ENCODE measurements at regions not wholly inside any gene's neighbourhood (a gene's known extent, or its start where the extent isn't known, plus 50 kb on each side); places are given as distances from the start of the nearest gene placed in this dataset.
"Not testable (repeated sequence)": the region's sequence is repeated elsewhere in the genome, so short reads cannot be mapped to it uniquely, and the experiment has no call there.

DNA sequence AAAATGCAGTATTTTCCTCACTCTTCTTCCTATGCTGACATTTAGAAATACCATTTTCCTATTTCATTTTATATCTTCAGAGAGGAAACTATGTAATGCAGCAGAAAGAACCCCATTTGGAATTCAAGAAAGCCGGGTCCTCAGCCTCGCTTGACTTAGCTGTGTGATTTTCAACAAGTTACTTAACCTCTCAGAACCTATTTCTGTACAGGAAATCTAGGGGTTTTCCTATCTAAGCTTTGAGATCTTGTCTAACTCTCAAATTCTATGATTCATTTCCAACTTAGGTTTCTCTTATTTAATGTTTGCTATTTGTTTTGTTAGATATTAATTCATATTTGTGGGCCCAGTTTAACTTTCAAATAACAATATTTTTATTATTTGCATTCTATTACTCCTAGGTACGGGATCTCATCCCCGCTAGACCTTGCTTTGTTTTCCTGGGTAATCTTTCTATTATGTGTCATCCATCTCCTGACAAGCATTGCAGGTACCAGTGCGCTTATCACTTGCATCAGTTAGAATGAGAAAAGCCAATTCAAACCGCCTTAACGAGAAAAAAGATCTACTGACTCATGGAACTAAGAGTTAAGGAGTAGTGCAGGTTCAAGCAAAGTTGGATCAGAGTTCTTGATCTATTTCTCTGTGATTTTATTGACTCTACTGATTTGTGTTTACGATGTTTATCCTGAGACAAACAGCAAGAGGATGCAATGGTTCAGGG is 70.6 kb upstream of the BHLHE40 start:
- no peak overlapping the region for H3K23ac ChIP-seq (ENCODE audit: low read length)
- H2BK12ac ChIP-seq (ENCODE audit: low read length) = no peak overlapping the region
- H3K9ac ChIP-seq (ENCODE audit: low read length) = no peak overlapping the region
- no peaks in the 10 kb centered on the region for H3K9me3 ChIP-seq (ENCODE audit: insufficient read depth, low read depth, low read length)
- H2BK5ac ChIP-seq (ENCODE audit: low read depth, low read length, poor library complexity) = no peak overlapping the region
- H3K36me3 ChIP-seq (ENCODE audit: control insufficient read depth in 1 of 2, insufficient read depth in 2 of 2, low read length in 2 of 2) = no peaks in the 10 kb centered on the region
- no peak overlapping the region for H4K91ac ChIP-seq (ENCODE audit: low read depth, low read length)
- no peak overlapping the region for H3K4ac ChIP-seq (ENCODE audit: low read depth, low read length)
- no peaks in the 10 kb centered on the region for H3K79me2 ChIP-seq (ENCODE audit: control insufficient read depth, insufficient read depth, low read length, poor library complexity)
- peaks cover 4% of the 10 kb centered on the region for H3K79me1 ChIP-seq (ENCODE audit: low read length)
- no peak overlapping the region for H4K12ac ChIP-seq (ENCODE audit: low read depth, low read length)
- H2AFZ ChIP-seq (ENCODE audit: insufficient read depth, low read length, poor library complexity) = no peak overlapping the region
- H3K14ac ChIP-seq (ENCODE audit: low read length) = no peak overlapping the region
- no peak overlapping the region for H3K27ac ChIP-seq (ENCODE audit: low read depth, low read length)
- no peak overlapping the region for H4K8ac ChIP-seq (ENCODE audit: low read depth, low read length)
- WGBS (ENCODE audit: extremely low coverage, insufficient coverage, insufficient read length) = no CpG with 5 or more reads among the region's 8 CpGs
- H3K4me2 ChIP-seq (ENCODE audit: low read length) = no peak overlapping the region
- no peak for DNase-seq
- H3K18ac ChIP-seq (ENCODE audit: low read length) = no peak overlapping the region
- H3K27me3 ChIP-seq (ENCODE audit: insufficient read depth, low read length) = no peaks in the 10 kb centered on the region
- no peak overlapping the region for H3K4me3 ChIP-seq (ENCODE audit: low read depth, low read length)
- H3K4me1 ChIP-seq (ENCODE audit: control insufficient read depth in 1 of 2, insufficient read depth in 2 of 2, low read length in 2 of 2) = peaks cover 5 to 11% of the 10 kb centered on the region in 2 experiments
- H2BK120ac ChIP-seq (ENCODE audit: insufficient read depth, low read length, poor library complexity) = no peak overlapping the region
- H2AK5ac ChIP-seq (ENCODE audit: low read length) = no peak overlapping the region

DNA sequence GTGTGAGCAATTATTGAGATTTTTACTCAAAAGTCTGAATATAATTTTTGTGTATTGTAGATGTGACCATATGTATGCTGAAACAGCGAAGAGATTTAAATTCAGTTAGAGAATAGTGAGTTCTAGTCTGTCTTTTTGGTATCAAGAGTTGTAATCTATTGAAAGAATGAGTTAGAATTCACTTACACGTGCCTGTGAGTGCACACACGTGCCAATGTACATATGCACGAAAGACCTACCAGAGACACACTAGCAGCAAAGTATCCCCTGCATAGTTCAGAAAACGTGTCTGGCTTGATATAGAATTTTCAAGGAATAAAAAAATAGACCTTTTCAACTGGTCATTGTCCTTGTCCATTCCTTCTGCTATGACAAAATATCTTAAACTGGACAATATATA is 64.8 kb upstream of the BHLHE40 start:
- Histone ChIP-seq H3K23ac (ENCODE audit: low read length) (no peak overlapping the region), H2BK5ac (ENCODE audit: low read depth, low read length, poor library complexity) (no peak overlapping the region), H3K4me2 (ENCODE audit: low read length) (no peak overlapping the region), H2AFZ (ENCODE audit: insufficient read depth, low read length, poor library complexity) (no peak overlapping the region), H4K12ac (ENCODE audit: low read depth, low read length) (no peak overlapping the region), H4K8ac (ENCODE audit: low read depth, low read length) (no peak overlapping the region), H2AK5ac (ENCODE audit: low read length) (no peak overlapping the region), H3K14ac (ENCODE audit: low read length) (no peak overlapping the region), H3K4me1 (ENCODE audit: control insufficient read depth in 1 of 2, insufficient read depth in 2 of 2, low read length in 2 of 2) (no peaks in the 10 kb centered on the region), H2BK12ac (ENCODE audit: low read length) (no peak overlapping the region), H3K27ac (ENCODE audit: low read depth, low read length) (no peak overlapping the region), H2BK120ac (ENCODE audit: insufficient read depth, low read length, poor library complexity) (no peak overlapping the region), H3K79me1 (ENCODE audit: low read length) (no peaks in the 10 kb centered on the region), H3K4ac (ENCODE audit: low read depth, low read length) (no peak overlapping the region), H3K27me3 (ENCODE audit: insufficient read depth, low read length) (no peaks in the 10 kb centered on the region), H3K9me3 (ENCODE audit: insufficient read depth, low read depth, low read length) (no peaks in the 10 kb centered on the region), H3K4me3 (ENCODE audit: low read depth, low read length) (no peak overlapping the region), H3K79me2 (ENCODE audit: control insufficient read depth, insufficient read depth, low read length, poor library complexity) (no peaks in the 10 kb centered on the region), H4K91ac (ENCODE audit: low read depth, low read length) (no peak overlapping the region), H3K18ac (ENCODE audit: low read length) (no peak overlapping the region), H3K36me3 (ENCODE audit: control insufficient read depth in 1 of 2, insufficient read depth in 2 of 2, low read length in 2 of 2) (no peaks in the 10 kb centered on the region), H3K9ac (ENCODE audit: low read length) (no peak overlapping the region)
- DNase-seq = no peak
- whole genome bisulfite sequencing (ENCODE audit: extremely low coverage, insufficient coverage, insufficient read length) = no CpG with 5 or more reads among the region's 5 CpGs

DNA sequence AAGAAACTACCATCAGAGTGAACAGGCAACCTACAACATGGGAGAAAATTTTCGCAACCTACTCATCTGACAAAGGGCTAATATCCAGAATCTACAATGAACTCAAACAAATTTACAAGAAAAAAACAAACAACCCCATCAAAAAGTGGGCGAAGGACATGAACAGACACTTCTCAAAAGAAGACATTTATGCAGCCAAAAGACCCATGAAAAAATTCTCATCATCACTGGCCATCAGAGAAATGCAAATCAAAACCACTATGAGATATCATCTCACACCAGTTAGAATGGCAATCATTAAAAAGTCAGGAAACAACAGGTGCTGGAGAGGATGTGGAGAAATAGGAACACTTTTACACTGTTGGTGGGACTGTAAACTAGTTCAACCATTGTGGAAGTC is 57.6 kb upstream of the BHLHE40 start:
- not testable (repeated sequence) for H3K79me2 ChIP-seq (ENCODE audit: control insufficient read depth, insufficient read depth, low read length, poor library complexity); H3K79me1 ChIP-seq (ENCODE audit: low read length); H2BK5ac ChIP-seq (ENCODE audit: low read depth, low read length, poor library complexity); H3K14ac ChIP-seq (ENCODE audit: low read length); H3K9me3 ChIP-seq (ENCODE audit: insufficient read depth, low read depth, low read length); H4K91ac ChIP-seq (ENCODE audit: low read depth, low read length); H3K4ac ChIP-seq (ENCODE audit: low read depth, low read length); H3K18ac ChIP-seq (ENCODE audit: low read length); H3K27me3 ChIP-seq (ENCODE audit: insufficient read depth, low read length); H2AK5ac ChIP-seq (ENCODE audit: low read length); H3K4me3 ChIP-seq (ENCODE audit: low read depth, low read length); H4K12ac ChIP-seq (ENCODE audit: low read depth, low read length); H3K27ac ChIP-seq (ENCODE audit: low read depth, low read length); H3K4me2 ChIP-seq (ENCODE audit: low read length); H2AFZ ChIP-seq (ENCODE audit: insufficient read depth, low read length, poor library complexity); DNase-seq; H2BK12ac ChIP-seq (ENCODE audit: low read length); H2BK120ac ChIP-seq (ENCODE audit: insufficient read depth, low read length, poor library complexity); H3K4me1 ChIP-seq (ENCODE audit: control insufficient read depth in 1 of 2, insufficient read depth in 2 of 2, low read length in 2 of 2); H3K9ac ChIP-seq (ENCODE audit: low read length); H3K23ac ChIP-seq (ENCODE audit: low read length); H3K36me3 ChIP-seq (ENCODE audit: control insufficient read depth in 1 of 2, insufficient read depth in 2 of 2, low read length in 2 of 2); H4K8ac ChIP-seq (ENCODE audit: low read depth, low read length)
- no CpG with 5 or more reads among the region's 2 CpGs for WGBS (ENCODE audit: extremely low coverage, insufficient coverage, insufficient read length)

DNA sequence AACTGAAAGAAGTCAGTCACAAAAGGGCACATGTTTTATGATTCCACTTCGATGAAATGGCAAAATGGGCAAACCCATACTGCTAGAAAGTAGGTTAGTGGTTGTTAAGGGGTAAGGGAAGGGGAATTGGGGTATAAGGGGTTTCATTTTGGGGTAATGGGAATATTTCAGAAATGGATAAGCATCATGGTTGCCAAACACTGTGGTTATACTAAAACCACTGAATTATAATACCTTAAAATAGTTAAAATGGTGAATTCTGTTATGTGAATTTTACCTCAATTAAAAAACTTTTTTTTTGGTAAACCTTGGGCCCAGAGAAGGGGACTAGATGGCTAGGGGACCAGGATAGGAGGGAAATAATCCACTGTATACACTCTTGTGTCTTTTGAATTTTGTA is 52.3 kb upstream of the BHLHE40 start:
- no peak overlapping the region for H3K18ac ChIP-seq (ENCODE audit: low read length)
- no peak overlapping the region for H2AFZ ChIP-seq (ENCODE audit: insufficient read depth, low read length, poor library complexity)
- no peaks in the 10 kb centered on the region for H3K79me2 ChIP-seq (ENCODE audit: control insufficient read depth, insufficient read depth, low read length, poor library complexity)
- no CpG with 5 or more reads among the region's 1 CpG for WGBS (ENCODE audit: extremely low coverage, insufficient coverage, insufficient read length)
- H3K23ac ChIP-seq (ENCODE audit: low read length) = no peak overlapping the region
- no peaks in the 10 kb centered on the region for H3K79me1 ChIP-seq (ENCODE audit: low read length)
- H3K4me1 ChIP-seq (ENCODE audit: control insufficient read depth in 1 of 2, insufficient read depth in 2 of 2, low read length in 2 of 2) = no peaks in the 10 kb centered on the region
- DNase-seq = no peak
- no peak overlapping the region for H3K4ac ChIP-seq (ENCODE audit: low read depth, low read length)
- H3K4me3 ChIP-seq (ENCODE audit: low read depth, low read length) = no peak overlapping the region
- H3K27ac ChIP-seq (ENCODE audit: low read depth, low read length) = no peak overlapping the region
- no peak overlapping the region for H3K9ac ChIP-seq (ENCODE audit: low read length)
- H3K27me3 ChIP-seq (ENCODE audit: insufficient read depth, low read length) = no peaks in the 10 kb centered on the region
- no peak overlapping the region for H4K12ac ChIP-seq (ENCODE audit: low read depth, low read length)
- H3K36me3 ChIP-seq (ENCODE audit: control insufficient read depth in 1 of 2, insufficient read depth in 2 of 2, low read length in 2 of 2) = no peaks in the 10 kb centered on the region
- H2BK120ac ChIP-seq (ENCODE audit: insufficient read depth, low read length, poor library complexity) = no peak overlapping the region
- no peak overlapping the region for H2AK5ac ChIP-seq (ENCODE audit: low read length)
- H3K4me2 ChIP-seq (ENCODE audit: low read length) = no peak overlapping the region
- no peak overlapping the region for H3K14ac ChIP-seq (ENCODE audit: low read length)
- H4K91ac ChIP-seq (ENCODE audit: low read depth, low read length) = no peak overlapping the region
- H2BK5ac ChIP-seq (ENCODE audit: low read depth, low read length, poor library complexity) = no peak overlapping the region
- H4K8ac ChIP-seq (ENCODE audit: low read depth, low read length) = no peak overlapping the region
- no peaks in the 10 kb centered on the region for H3K9me3 ChIP-seq (ENCODE audit: insufficient read depth, low read depth, low read length)
- no peak overlapping the region for H2BK12ac ChIP-seq (ENCODE audit: low read length)

Data from trophoblast cell (in vitro differentiated cells and primary cell).